GM21447 (cell line): ENCODE measurements at regions not wholly inside any gene's neighbourhood (a gene's known extent, or its start where the extent isn't known, plus 50 kb on each side); places are given as distances from the start of the nearest gene placed in this dataset.

Source experiments
- ATAC-seq: cut with Tn5 transposase; IDR thresholded peaks from one replicate; pipeline ENCODE4 v1.9.1; 2021; ENCODE audit not compliant: unreplicated experiment

GRCh38 chr18:10205151-10205550 is 249.3 kb upstream of the APCDD1 start:
- ATAC-seq: no peak

GRCh38 chr18:10207682-10208345 is 246.6 kb upstream of the APCDD1 start:
- no peak for ATAC-seq

DNA sequence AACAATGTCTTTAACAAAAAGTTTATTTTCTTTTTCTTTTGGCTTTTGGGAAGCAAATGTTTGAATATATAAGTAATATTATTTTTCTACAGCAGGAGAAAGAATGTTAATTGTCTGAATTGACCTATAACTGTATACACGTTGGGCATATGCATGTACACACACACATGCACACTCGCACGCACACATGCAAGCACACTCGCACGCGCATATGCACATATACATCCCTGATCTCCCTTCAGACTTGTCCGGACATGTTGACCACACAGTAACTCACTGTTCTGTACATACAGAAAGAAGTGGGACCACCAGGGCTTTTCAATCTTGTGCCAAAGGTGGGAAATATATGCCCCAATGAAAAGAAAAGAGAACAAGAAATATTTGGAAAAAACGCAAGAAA is 245.1 kb upstream of the APCDD1 start:
- ATAC-seq: no peak

GRCh38 chr18:10210057-10210633 is 244.3 kb upstream of the APCDD1 start:
- ATAC-seq: no peak

DNA sequence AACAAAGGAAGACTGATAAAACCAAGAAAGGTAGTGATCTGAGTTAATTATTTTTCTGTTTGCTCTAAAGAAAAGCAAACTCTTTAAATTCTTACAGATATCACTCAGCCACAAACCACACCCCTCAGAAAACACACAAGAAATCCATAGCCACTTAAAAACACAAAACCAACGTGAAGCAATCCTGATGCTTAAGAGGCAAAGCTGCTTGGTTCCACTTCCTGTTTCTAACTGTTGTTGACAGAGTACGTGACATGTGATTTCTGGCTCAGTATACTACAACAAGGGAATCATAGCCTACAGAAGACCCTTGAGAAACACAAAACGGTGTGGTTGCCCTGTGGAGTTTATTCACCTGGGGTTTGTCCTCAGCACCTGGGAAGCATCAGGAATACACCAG is 240.9 kb upstream of the APCDD1 start:
- peak; percentile 94 for ATAC-seq

- no peak for ATAC-seq
Measured at GRCh38 chr18:10215446-10215845, 239.0 kb upstream of the APCDD1 start.

- no peak for ATAC-seq
Measured at GRCh38 chr18:10216791-10217190, 237.6 kb upstream of the APCDD1 start.

DNA sequence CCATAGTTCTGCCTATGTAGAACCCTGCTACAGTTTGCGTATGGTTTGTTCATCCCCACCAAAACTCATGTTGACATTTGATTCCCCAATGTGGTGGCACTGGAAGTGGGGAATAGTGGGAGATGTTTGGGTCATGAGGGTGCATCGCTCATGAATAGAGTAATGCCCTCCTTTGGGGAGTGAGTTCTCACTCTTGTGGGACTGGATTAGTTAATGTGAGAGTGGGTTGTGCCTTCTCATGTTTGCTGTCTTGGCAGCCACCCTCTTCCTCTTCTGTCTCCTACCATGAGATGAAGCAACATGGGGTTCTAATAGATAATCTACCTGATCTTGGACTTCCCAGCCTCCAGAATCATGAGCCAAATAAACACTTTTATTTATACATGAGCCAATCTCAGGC is 237.2 kb upstream of the APCDD1 start:
- no peak for ATAC-seq

DNA sequence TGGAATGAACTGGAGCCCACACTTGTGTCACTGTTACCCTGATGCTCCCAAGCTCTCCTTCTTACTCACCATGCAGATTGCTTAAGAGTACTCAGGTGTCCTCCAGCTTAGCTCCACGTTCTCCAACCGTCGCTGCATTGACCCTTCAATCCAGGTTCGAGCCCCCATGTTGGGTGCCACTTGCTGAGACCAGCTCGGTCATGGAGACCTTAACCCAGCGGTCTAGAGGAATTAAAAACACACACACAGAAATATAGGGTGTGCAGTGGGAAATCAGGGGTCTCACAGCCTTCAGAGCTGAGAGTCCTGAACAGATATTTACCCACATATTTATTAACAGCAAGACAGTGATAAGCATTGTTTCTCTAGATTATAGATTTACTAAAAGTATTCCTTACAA is 229.1 kb upstream of the APCDD1 start:
- no peak for ATAC-seq

DNA sequence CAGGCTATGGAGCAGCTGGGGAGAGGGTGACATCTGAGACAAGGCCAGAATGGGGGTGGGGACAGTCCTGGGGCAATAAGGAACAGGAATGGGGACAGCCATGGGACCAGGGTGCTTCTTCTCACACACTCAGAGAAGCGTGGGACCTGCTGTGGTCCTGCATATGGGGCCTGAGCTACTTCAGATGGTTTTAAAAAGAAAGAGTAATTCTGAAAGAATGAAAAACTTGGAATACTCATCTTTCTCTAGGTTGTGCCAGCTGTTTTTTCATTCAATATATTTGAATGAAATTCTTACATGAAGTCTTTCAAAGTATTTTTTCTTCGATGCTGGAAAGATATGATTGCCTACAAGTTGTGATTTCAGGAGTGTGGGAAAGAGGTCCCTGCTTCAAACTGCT is 227.5 kb upstream of the APCDD1 start:
- ATAC-seq: no peak

DNA sequence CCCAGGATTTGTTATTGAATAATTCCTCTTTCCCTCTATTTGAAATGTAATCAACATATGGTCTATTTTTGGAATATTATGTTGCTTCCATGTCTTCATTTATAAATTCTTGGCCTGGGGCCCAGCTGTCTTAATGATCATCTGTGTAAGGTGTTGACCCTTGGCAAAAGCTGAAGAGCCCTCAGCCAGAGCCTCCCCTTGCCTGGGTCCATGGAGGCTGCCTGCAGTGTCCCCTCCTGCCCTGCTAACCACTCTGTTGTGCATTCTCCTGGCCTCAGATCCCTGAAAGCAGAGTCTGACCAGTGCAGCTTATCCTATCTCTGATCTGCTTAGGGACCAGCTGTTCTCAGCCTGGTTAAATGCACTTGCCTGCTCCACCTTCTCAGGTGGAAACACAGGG is 226.1 kb upstream of the APCDD1 start:
- no peak for ATAC-seq

- ATAC-seq: no peak
Measured at GRCh38 chr18:10229458-10229857, 225.0 kb upstream of the APCDD1 start.

GRCh38 chr18:10230072-10230471 is 224.4 kb upstream of the APCDD1 start:
- ATAC-seq: no peak

GRCh38 chr18:10231220-10231619 is 223.2 kb upstream of the APCDD1 start:
- no peak for ATAC-seq

DNA sequence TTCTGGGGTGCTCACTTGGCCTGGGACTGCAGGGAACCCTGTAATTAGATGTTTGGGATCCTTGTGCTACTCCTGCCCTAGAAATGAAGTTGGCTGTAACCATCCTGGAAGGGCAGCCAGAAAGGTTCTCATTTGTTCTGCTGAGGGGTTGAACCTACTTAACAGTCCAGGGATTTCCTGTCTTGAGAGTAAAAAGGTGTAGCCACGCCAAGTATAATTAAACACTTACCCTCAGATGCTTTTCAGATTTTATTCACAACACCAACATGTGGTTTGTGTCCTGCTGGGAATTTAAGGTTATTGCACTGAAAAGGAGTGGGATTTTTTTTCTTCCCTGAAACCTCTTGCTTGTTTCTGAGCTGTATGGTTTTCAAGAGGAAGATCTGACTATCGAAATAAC is 222.4 kb upstream of the APCDD1 start:
- no peak for ATAC-seq

GRCh38 chr18:10233082-10233875 is 221.2 kb upstream of the APCDD1 start:
- ATAC-seq: no peak

GRCh38 chr18:10234281-10234680 is 220.2 kb upstream of the APCDD1 start:
- no peak for ATAC-seq

DNA sequence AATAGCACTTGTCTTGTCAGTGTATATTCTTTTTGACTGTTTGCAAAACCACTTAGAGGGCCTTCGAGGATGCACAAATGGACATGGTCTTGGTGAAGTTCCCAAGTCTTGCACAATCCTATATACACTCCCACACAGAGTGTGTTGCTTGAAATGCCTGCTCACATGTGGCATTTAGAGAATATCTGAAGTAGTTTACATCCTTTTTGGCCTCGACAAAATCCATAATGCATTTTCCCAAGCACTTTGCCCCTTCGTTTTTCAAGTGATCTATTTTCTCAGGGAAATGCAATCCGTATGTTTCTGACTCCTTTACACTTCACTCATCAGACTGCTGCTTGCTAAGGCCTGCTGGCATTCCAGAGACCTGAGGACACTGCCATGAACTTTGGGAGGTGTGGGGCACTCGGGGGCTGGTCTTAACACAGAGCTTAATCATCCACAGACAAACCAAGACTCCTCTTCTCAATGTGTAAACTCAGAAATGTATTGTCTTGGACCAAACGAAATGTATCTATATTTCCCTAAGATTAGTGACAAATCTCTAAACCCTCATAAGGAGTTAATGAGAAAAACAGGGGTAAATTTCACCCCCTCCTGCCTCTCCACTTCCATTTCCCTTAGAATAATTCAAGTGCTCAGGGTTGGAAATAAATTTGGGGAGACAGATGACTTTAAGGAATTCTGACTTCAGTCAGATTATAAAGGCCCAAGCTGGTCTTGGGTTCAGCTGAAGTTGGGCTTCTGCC is 219.3 kb upstream of the APCDD1 start:
- ATAC-seq: no peak

DNA sequence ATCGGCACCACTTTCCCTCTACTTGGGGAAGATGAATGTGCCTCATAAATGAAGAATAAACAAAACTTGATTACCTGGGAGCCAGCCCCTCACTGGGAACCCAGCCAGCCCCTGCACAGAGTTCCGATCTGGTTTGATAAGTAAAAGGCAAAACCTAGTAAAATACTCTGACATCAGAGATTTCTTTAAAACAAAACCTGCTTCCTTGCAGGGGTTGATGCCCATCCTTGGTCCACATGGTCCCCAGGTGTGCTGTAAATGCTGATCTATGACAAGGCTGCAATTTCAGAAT is 218.8 kb upstream of the APCDD1 start:
- ATAC-seq: no peak

GRCh38 chr18:10239103-10239502 is 215.3 kb upstream of the APCDD1 start:
- no peak for ATAC-seq

DNA sequence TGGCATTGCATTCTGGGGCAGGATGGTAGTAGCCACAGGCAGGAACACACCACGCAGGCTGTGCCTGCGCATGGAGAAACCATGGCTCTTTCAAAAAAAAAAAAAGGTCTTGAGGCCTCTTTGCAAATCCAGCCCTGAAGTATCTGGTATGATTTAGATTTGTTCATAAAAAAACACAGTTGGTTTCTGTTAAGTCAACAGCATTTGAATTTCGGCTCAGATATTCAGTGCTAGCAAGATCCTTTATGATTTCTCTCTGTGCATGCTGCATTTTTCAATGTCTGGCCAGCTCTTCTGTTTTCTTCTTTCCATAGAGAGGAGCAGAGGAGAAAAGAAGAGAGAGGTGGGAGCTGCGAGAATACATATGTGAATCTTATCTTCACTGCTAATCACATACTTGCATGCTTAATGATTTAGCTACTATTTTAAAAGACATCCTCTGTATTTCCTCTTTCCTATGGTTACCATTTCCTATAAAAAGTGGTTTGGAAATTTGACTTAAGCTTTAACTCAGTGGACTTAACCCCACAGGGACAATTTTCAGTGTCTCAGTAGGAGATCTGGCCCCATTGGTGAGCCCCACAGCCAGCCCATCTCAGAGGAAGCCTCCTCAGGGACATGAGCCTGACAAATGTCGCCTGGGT is 214.3 kb upstream of the APCDD1 start:
- ATAC-seq: no peak
